Immature natural killer cell (primary cell): ENCODE measurements at regions not wholly inside any gene's neighbourhood (a gene's known extent, or its start where the extent isn't known, plus 50 kb on each side); places are given as distances from the start of the nearest gene placed in this dataset.

Source experiments
- DNase-seq, 3 donors: peaks; one replicate each; pipeline ENCODE4 v3.0.0; 2022; ENCODE audit warnings: mixed read lengths in 1 of 3
- H3K27ac Mint-ChIP-seq, 6 donors: one replicate each; pipeline ENCODE4 v1.8.0; 2020; ENCODE audit warnings: mixed read lengths in 6 of 6, mild to moderate bottlenecking in 5 of 6, inconsistent platforms in 4 of 6, moderate library complexity in 3 of 6
- H3K27me3 Mint-ChIP-seq, 3 donors: one replicate each; pipeline ENCODE4 v1.8.0; 2020 to 2021; ENCODE audit warnings: low read depth in 3 of 3, mild to moderate bottlenecking in 3 of 3, mixed read lengths in 3 of 3, moderate library complexity in 3 of 3, inconsistent platforms in 1 of 3
- H3K36me3 Mint-ChIP-seq, 3 donors: one replicate each; pipeline ENCODE4 v1.8.0; 2020; ENCODE audit warnings: mixed read lengths in 3 of 3, inconsistent platforms in 2 of 3, mild to moderate bottlenecking in 2 of 3
- H3K4me1 Mint-ChIP-seq, 2 donors: one replicate each; pipeline ENCODE4 v1.8.0; 2020; ENCODE audit warnings: inconsistent platforms in 2 of 2, mild to moderate bottlenecking in 2 of 2, mixed read lengths in 2 of 2, moderate library complexity in 1 of 2
- H3K4me3 Mint-ChIP-seq, 5 donors: one replicate each; pipeline ENCODE4 v1.8.0; 2020; ENCODE audit warnings: mild to moderate bottlenecking in 5 of 5, mixed read lengths in 5 of 5, inconsistent platforms in 3 of 5, moderate library complexity in 3 of 5
- H3K9me3 Mint-ChIP-seq, 6 donors: one replicate each; pipeline ENCODE4 v1.8.0; 2020; ENCODE audit warnings: mild to moderate bottlenecking in 6 of 6, mixed read lengths in 6 of 6, inconsistent platforms in 4 of 6, moderate library complexity in 3 of 6

- Mint-ChIP-seq H3K9me3 (peaks cover 0 to 6% (median under 1%) of the 10 kb centered on the region in 6 donors), H3K4me3 (no peak overlapping the region), H3K27me3 (peaks cover 0 to 7% (median 1%) of the 10 kb centered on the region in 3 donors), H3K36me3 (no peaks in the 10 kb centered on the region), H3K4me1 (no peaks in the 10 kb centered on the region), H3K27ac (no peak overlapping the region)
- no peak for DNase-seq
These were observed 232.1 kb downstream of the RBM43 start for GRCh38 chr2:151029406-151030157.

DNA sequence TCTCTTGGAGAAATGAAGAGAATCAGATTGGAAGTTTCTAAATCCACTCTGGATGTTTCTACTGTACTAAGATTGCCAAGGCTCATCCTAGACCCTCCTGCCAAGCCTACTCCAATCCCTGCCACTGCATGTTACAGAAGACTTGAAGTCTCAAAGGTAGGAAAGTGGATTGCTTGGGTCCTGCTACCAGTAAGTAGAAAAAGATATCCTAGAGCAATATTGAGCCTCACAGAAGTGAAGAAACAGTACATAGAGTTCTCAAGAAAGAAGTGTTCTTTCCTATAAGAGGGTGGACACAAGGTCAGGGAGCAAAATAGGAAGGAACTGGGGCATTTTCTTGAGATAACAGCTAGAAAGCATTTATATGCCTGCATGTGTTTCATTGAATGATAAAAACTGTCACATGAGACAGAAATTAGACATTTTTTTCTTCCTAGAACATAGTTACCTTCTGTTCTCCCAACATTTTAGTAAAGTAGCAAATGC lies 232.9 kb downstream of the RBM43 start:
- Mint-ChIP-seq H3K9me3 (peaks cover 0 to 6% (median under 1%) of the 10 kb centered on the region in 6 donors), H3K27ac (no peak overlapping the region), H3K4me3 (no peak overlapping the region), H3K4me1 (no peaks in the 10 kb centered on the region), H3K27me3 (peaks cover 0 to 7% (median 0%) of the 10 kb centered on the region in 3 donors), H3K36me3 (no peaks in the 10 kb centered on the region)
- no peak for DNase-seq

- no peak overlapping the region for H3K27ac Mint-ChIP-seq
- no peaks in the 10 kb centered on the region for H3K36me3 Mint-ChIP-seq
- no peaks in the 10 kb centered on the region for H3K4me1 Mint-ChIP-seq
- peaks cover 0 to 7% (median 0%) of the 10 kb centered on the region in 3 donors for H3K27me3 Mint-ChIP-seq
- H3K9me3 Mint-ChIP-seq, result peaks cover 0 to 6% (median 3%) of the 10 kb centered on the region in 6 donors
- no peak for DNase-seq
- no peak overlapping the region for H3K4me3 Mint-ChIP-seq
These were observed 234.5 kb downstream of the RBM43 start for GRCh38 chr2:151027151-151027550.

GRCh38 chr2:151025816-151026215 lies 235.8 kb downstream of the RBM43 start:
- Mint-ChIP-seq H3K27ac (no peak overlapping the region), H3K4me3 (no peak overlapping the region), H3K36me3 (no peaks in the 10 kb centered on the region), H3K27me3 (peaks cover 0 to 4% (median 0%) of the 10 kb centered on the region in 3 donors), H3K4me1 (no peaks in the 10 kb centered on the region), H3K9me3 (peaks cover 0 to 5% (median 2%) of the 10 kb centered on the region in 6 donors)
- DNase-seq, result no peak

DNA sequence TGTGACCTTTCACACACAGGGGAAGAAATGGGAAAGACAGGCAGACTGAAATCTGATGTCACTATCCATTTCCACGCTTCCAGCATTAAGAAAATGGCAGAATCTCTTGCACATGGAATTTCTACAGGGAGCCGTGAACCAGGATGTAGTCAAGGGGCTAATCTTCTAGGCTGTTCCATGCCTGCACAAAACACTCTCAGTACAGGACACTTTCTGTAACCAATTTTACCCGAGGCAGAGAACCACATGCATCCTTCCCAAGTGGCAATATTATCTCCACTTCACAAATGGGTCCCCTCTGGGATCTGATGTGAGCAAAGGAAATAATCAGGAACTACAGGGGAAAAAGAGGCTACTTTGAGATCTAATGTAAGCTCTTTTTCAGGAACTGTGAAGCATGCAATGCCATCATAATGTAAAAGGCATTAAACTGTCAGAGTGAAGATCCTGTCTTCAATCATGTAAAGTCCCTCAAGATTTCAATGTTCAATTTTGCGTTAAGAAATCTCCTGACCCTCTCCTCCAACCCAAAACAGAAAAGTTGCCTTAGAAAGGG lies 236.9 kb downstream of the RBM43 start:
- peaks cover 0 to 5% (median 3%) of the 10 kb centered on the region in 6 donors for H3K9me3 Mint-ChIP-seq
- peaks cover 0 to 2% (median 0%) of the 10 kb centered on the region in 3 donors for H3K27me3 Mint-ChIP-seq
- H3K27ac Mint-ChIP-seq, result no peak overlapping the region
- H3K4me3 Mint-ChIP-seq, result no peak overlapping the region
- H3K36me3 Mint-ChIP-seq, result no peaks in the 10 kb centered on the region
- H3K4me1 Mint-ChIP-seq, result no peaks in the 10 kb centered on the region
- no peak for DNase-seq

- H3K4me1 Mint-ChIP-seq, result no peaks in the 10 kb centered on the region
- H3K27me3 Mint-ChIP-seq, result peaks cover 0 to 2% (median 0%) of the 10 kb centered on the region in 3 donors
- no peak for DNase-seq
- H3K36me3 Mint-ChIP-seq, result no peaks in the 10 kb centered on the region
- H3K4me3 Mint-ChIP-seq, result no peak overlapping the region
- H3K27ac Mint-ChIP-seq, result no peak overlapping the region
- H3K9me3 Mint-ChIP-seq, result peaks cover 0 to 10% (median 3%) of the 10 kb centered on the region in 6 donors
These were observed 239.8 kb downstream of the RBM43 start for GRCh38 chr2:151021747-151022452.

DNA sequence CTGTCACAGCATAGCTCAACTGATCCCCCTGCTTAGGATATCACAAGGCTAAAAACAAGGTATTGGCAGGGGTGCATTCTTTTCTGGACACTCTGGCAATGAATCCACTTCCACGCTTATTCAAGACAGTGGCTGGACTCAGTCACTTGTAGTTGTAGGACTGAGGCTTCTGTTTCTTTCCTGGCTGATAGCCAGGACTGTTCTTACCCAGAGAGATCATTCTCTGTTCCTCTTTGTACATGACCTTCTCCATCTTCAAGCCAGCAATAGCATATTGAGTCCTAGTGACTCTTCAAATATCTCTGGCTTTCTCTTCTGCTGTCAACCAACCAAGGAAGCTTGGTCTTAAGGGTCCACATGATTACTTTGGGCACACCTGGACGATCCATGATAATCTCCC lies 241.3 kb downstream of the RBM43 start:
- Mint-ChIP-seq H3K4me3 (no peak overlapping the region), H3K4me1 (no peaks in the 10 kb centered on the region), H3K27ac (no peak overlapping the region), H3K9me3 (peaks cover 0 to 10% (median 3%) of the 10 kb centered on the region in 6 donors), H3K27me3 (peaks cover 0 to 2% (median 0%) of the 10 kb centered on the region in 3 donors), H3K36me3 (no peaks in the 10 kb centered on the region)
- DNase-seq, result no peak

- Mint-ChIP-seq H3K27me3 (peaks cover 2 to 3% (median 2%) of the 10 kb centered on the region in 3 donors), H3K27ac (no peak overlapping the region), H3K4me3 (no peak overlapping the region), H3K4me1 (no peaks in the 10 kb centered on the region), H3K9me3 (peaks cover 0 to 5% (median 0%) of the 10 kb centered on the region in 6 donors), H3K36me3 (no peaks in the 10 kb centered on the region)
- no peak for DNase-seq
These were observed 252.1 kb downstream of the RBM43 start for GRCh38 chr2:151009437-151010175.

DNA sequence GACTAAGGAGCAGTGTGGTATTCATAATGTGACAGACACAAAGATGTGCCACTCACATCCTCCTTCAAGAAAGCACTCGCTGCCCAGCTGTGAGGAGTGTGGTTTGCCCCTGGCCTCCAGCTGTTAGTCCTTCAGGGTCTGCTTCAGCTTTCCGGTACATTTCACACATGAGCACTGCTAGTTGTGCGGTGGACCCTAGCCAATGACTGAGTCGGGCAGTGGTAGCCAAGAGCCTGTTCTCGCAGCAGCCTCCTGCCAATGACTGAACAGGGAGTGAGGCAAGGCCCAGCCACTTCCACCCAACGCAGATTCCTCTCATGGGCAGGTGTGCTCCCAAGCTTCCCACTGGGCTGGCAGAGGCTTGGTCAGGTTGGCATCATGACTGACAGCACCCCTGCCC lies 254.3 kb downstream of the RBM43 start:
- peaks cover 0 to 5% (median 0%) of the 10 kb centered on the region in 6 donors for H3K9me3 Mint-ChIP-seq
- peaks cover 1 to 3% (median 2%) of the 10 kb centered on the region in 3 donors for H3K27me3 Mint-ChIP-seq
- no peak overlapping the region for H3K4me3 Mint-ChIP-seq
- no peak for DNase-seq
- H3K4me1 Mint-ChIP-seq, result no peaks in the 10 kb centered on the region
- no peak overlapping the region for H3K27ac Mint-ChIP-seq
- H3K36me3 Mint-ChIP-seq, result no peaks in the 10 kb centered on the region

DNA sequence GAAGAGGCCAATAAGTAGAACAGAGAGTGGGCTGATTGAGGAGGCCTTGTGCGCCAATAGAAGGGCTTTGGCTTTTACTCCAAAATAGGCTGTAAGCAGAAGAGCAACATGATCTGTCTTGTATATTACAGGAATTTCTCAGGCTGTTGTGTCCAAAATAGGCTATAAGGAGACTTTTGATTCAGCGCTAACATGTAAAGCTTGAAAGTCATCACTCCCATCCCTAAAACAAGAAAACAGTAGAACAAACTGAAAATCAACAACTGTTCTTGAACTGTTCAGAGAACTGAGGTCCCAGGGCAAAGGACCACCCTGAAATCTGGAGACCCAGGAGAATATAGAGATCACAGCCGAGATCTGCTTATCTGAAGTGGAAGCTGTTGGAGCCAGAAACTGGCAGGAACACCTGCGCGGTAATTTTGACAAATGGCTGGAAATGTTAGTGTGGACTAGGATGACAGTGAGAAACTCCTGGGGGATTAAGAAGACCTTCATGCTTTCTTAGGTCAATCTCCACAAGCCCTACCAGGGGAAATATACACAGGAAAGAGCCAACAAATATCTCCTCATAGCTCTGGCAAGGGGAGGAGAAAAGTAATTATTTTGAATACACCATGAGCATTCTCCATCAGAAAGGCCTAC lies 258.6 kb downstream of the RBM43 start:
- H3K4me1 Mint-ChIP-seq, result no peaks in the 10 kb centered on the region
- H3K36me3 Mint-ChIP-seq, result no peaks in the 10 kb centered on the region
- H3K27me3 Mint-ChIP-seq, result peaks cover 0 to 3% (median 3%) of the 10 kb centered on the region in 3 donors
- H3K9me3 Mint-ChIP-seq, result no peaks in the 10 kb centered on the region
- no peak overlapping the region for H3K27ac Mint-ChIP-seq
- no peak overlapping the region for H3K4me3 Mint-ChIP-seq
- no peak for DNase-seq

GRCh38 chr2:150997702-150998440 lies 263.8 kb downstream of the RBM43 start:
- Mint-ChIP-seq H3K27ac (no peak overlapping the region), H3K36me3 (no peaks in the 10 kb centered on the region), H3K4me3 (no peak overlapping the region)

GRCh38 chr2:150997066-150997465 lies 264.6 kb downstream of the RBM43 start:
- no peak for DNase-seq
- H3K27me3 Mint-ChIP-seq, result peaks cover 0 to 2% (median 0%) of the 10 kb centered on the region in 3 donors
- no peaks in the 10 kb centered on the region for H3K36me3 Mint-ChIP-seq
- H3K4me1 Mint-ChIP-seq, result no peaks in the 10 kb centered on the region
- no peak overlapping the region for H3K4me3 Mint-ChIP-seq
- no peaks in the 10 kb centered on the region for H3K9me3 Mint-ChIP-seq
- H3K27ac Mint-ChIP-seq, result no peak overlapping the region

More at GRCh38 chr2:150997702-150998440, 263.8 kb downstream of the RBM43 start:
- Mint-ChIP-seq H3K9me3 (no peaks in the 10 kb centered on the region), H3K4me1 (no peaks in the 10 kb centered on the region), H3K27me3 (peaks cover 0 to 3% (median 0%) of the 10 kb centered on the region in 3 donors)
- no peak for DNase-seq
